Small intestine (tissue), 7 donors: ENCODE measurements at regions not wholly inside any gene's neighbourhood (a gene's known extent, or its start where the extent isn't known, plus 50 kb on each side); places are given as distances from the start of the nearest gene placed in this dataset.
A peak's percentile ranks its signal among the peaks of the same experiment; 100 is the strongest.

Source experiments
- DNase-seq, 2 donors: peaks; one replicate each; pipeline versions ENCODE4 v3.0.0 to v3.0.0-alpha.2; 2013
- FAIRE-seq: peaks from 2 replicates; lab custom pipeline; 2012; peaks lifted over from hg19 to GRCh38; lab: Jason Lieb, UNC
- H3K27ac ChIP-seq, 3 donors: one replicate each; pipeline ENCODE4 v1.5.1; 2013; ENCODE audit warnings: low read length in 2 of 3, mild to moderate bottlenecking in 2 of 3, control low read depth in 1 of 3, inconsistent platforms in 1 of 3, low read depth in 1 of 3, moderate library complexity in 1 of 3
- H3K27me3 ChIP-seq, 3 donors: one replicate each; pipeline ENCODE4 v1.6.1; 2013; ENCODE audit warnings: low read length in 3 of 3, inconsistent platforms in 1 of 3; ENCODE audit not compliant: control insufficient read depth in 3 of 3, insufficient read depth in 3 of 3
- H3K36me3 ChIP-seq, 3 donors: one replicate each; pipeline ENCODE4 v1.6.1; 2013; ENCODE audit warnings: low read length in 3 of 3, inconsistent platforms in 1 of 3, low read depth in 1 of 3, mild to moderate bottlenecking in 1 of 3, moderate library complexity in 1 of 3; ENCODE audit not compliant: control insufficient read depth in 3 of 3, insufficient read depth in 2 of 3
- H3K4me1 ChIP-seq, 3 donors: one replicate each; pipeline ENCODE4 v1.6.1; 2013; ENCODE audit warnings: low read length in 2 of 3, inconsistent platforms in 1 of 3, low read depth in 1 of 3, mild to moderate bottlenecking in 1 of 3, moderate library complexity in 1 of 3; ENCODE audit not compliant: control insufficient read depth in 3 of 3, insufficient read depth in 2 of 3
- H3K4me3 ChIP-seq, 3 donors: one replicate each; pipeline ENCODE4 v1.5.1; 2013; ENCODE audit warnings: low read length in 3 of 3, control low read depth in 1 of 3, inconsistent platforms in 1 of 3, low read depth in 1 of 3, mild to moderate bottlenecking in 1 of 3, moderate library complexity in 1 of 3
- H3K9me3 ChIP-seq, 2 donors: one replicate each; pipeline ENCODE4 v1.6.1; 2013; ENCODE audit warnings: low read depth in 1 of 2, low read length in 1 of 2; ENCODE audit not compliant: control insufficient read depth in 2 of 2, insufficient read depth in 1 of 2
- WGBS, 3 donors: extraction: QIAGEN DNeasy Blood & Tissue Kit; methylation state at CpG; one replicate each; pipeline ENCODE4 v1.1.7; 2013; 5-methylcytosine and 5-hydroxymethylcytosine counted together
- donor health status: healthy with polysubstance abuse.
- donor health status: control.
- donor health status: control.
- donor health status: Bipolar disorder and iron deficiency.
- donor health status: healthy.

- FAIRE-seq (no peak), DNase-seq (peak in 1 of 2 donors; percentile 7)
- H3K4me3 ChIP-seq = no peak overlapping the region
- peaks cover 0 to 2% (median 0%) of the 10 kb centered on the region in 3 donors for H3K4me1 ChIP-seq
- H3K27ac ChIP-seq = no peak overlapping the region
- WGBS, 3 donors = 35 to 64% (median 48%) methylated on average over 4 of the region's 4 CpGs
- H3K27me3 ChIP-seq = peaks cover 0 to 4% (median 0%) of the 10 kb centered on the region in 3 donors
- no peaks in the 10 kb centered on the region for H3K9me3 ChIP-seq
- no peaks in the 10 kb centered on the region for H3K36me3 ChIP-seq
Observed at GRCh38 chr13:78309497-78310180, 293.7 kb downstream of the POU4F1 start.

- peaks cover 0 to 4% (median 0%) of the 10 kb centered on the region in 3 donors for H3K27me3 ChIP-seq
- no peaks in the 10 kb centered on the region for H3K9me3 ChIP-seq
- no peak for FAIRE-seq
- H3K36me3 ChIP-seq = no peaks in the 10 kb centered on the region
- DNase-seq = no peak
- no peak overlapping the region for H3K4me3 ChIP-seq
- WGBS, 3 donors = 51 to 85% (median 65%) methylated on average over 3 of the region's 3 CpGs
- H3K27ac ChIP-seq = no peak overlapping the region
- H3K4me1 ChIP-seq = peaks cover 0 to 2% (median 0%) of the 10 kb centered on the region in 3 donors
Observed at GRCh38 chr13:78306519-78307206, 296.7 kb downstream of the POU4F1 start.

- DNase-seq = no peak
- FAIRE-seq = no peak
Observed at GRCh38 chr13:78305171-78305570, 298.2 kb downstream of the POU4F1 start.

GRCh38 chr13:78299832-78300623 lies 303.3 kb downstream of the POU4F1 start:
- no peaks in the 10 kb centered on the region for H3K9me3 ChIP-seq
- no peaks in the 10 kb centered on the region for H3K36me3 ChIP-seq
- H3K4me3 ChIP-seq = no peak overlapping the region
- FAIRE-seq (no peak), DNase-seq (peak in 1 of 2 donors; percentile 16)
- no peak overlapping the region for H3K27ac ChIP-seq
- no peaks in the 10 kb centered on the region for H3K4me1 ChIP-seq
- no peaks in the 10 kb centered on the region for H3K27me3 ChIP-seq

More at GRCh38 chr13:78305171-78305570, 298.2 kb downstream of the POU4F1 start:
- Histone ChIP-seq H3K4me3 (no peak overlapping the region), H3K9me3 (no peaks in the 10 kb centered on the region), H3K4me1 (peaks cover 0 to 2% (median 0%) of the 10 kb centered on the region in 3 donors), H3K27ac (no peak overlapping the region), H3K36me3 (no peaks in the 10 kb centered on the region), H3K27me3 (peaks cover 0 to 2% (median 0%) of the 10 kb centered on the region in 3 donors)
- 66 to 89% (median 84%) methylated on average over 3 of the region's 3 CpGs for WGBS, 3 donors

- Histone ChIP-seq H3K4me1 (no peaks in the 10 kb centered on the region), H3K9me3 (no peaks in the 10 kb centered on the region), H3K4me3 (no peak overlapping the region), H3K27me3 (no peaks in the 10 kb centered on the region), H3K36me3 (no peaks in the 10 kb centered on the region), H3K27ac (no peak overlapping the region)
- no peak for FAIRE-seq
- DNase-seq = no peak
- WGBS, 3 donors = 0 to 22% (median 6%) methylated on average over 1 of the region's 1 CpG
Observed at GRCh38 chr13:78298657-78299056, 304.7 kb downstream of the POU4F1 start.

- Histone ChIP-seq H3K36me3 (no peaks in the 10 kb centered on the region), H3K9me3 (no peaks in the 10 kb centered on the region), H3K27ac (no peak overlapping the region), H3K27me3 (no peaks in the 10 kb centered on the region), H3K4me3 (no peak overlapping the region), H3K4me1 (no peaks in the 10 kb centered on the region)
- no peak for FAIRE-seq
- DNase-seq = no peak
- WGBS, 3 donors = 42 to 70% (median 59%) methylated on average over 1 of the region's 1 CpG
Observed at GRCh38 chr13:78286748-78287147, 316.6 kb downstream of the POU4F1 start.

GRCh38 chr13:78265098-78265497 lies 338.3 kb downstream of the POU4F1 start:
- Histone ChIP-seq H3K27ac (no peak overlapping the region), H3K27me3 (no peaks in the 10 kb centered on the region), H3K4me1 (no peaks in the 10 kb centered on the region), H3K36me3 (no peaks in the 10 kb centered on the region), H3K9me3 (peaks cover 0 to 2% of the 10 kb centered on the region in 2 donors), H3K4me3 (no peak overlapping the region)
- WGBS, 3 donors = 71 to 81% (median 80%) methylated on average over 4 of the region's 4 CpGs
- FAIRE-seq = no peak
- DNase-seq = no peak

GRCh38 chr13:78258304-78258703 lies 339.7 kb upstream of the EDNRB start:
- DNase-seq = peak; percentile 5 to 33
- Histone ChIP-seq H3K27ac (no peak overlapping the region), H3K4me3 (no peak overlapping the region), H3K9me3 (peaks cover 0 to 2% of the 10 kb centered on the region in 2 donors), H3K36me3 (no peaks in the 10 kb centered on the region), H3K27me3 (no peaks in the 10 kb centered on the region), H3K4me1 (peaks cover 0 to 9% (median 0%) of the 10 kb centered on the region in 3 donors)
- no peak for FAIRE-seq
- 25 to 41% (median 31%) methylated on average over 3 of the region's 3 CpGs for WGBS, 3 donors
